ENCODE measurements at regions not wholly inside any gene's neighbourhood (a gene's known extent, or its start where the extent isn't known, plus 50 kb on each side); places are given as distances from the start of the nearest gene placed in this dataset.

DNA sequence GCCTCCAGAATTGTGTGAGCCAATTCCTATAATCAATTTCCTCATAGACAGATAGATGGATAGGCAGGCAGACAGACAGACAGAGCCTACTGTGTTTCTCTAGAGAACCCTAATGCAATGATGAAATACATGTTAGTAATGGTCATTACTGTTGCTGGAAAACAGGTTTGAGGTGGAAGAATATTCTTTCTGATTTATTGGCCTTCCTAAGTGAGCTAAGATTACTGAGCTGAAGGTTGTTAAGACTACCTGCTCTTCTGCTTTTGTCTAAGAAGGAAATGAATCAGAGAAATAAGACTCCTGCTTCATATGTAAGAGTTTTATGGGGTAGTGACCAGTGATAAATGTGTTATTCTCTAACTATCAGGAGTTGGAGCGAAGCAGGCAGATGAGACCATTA, 219.9 kb downstream of the ELAVL2 start:
- no peak for DNase-seq

GRCh38 chr9:23608456-23608855, 217.6 kb downstream of the ELAVL2 start:
- DNase-seq = no peak

GRCh38 chr9:23611869-23612268, 214.2 kb downstream of the ELAVL2 start:
- no peak for DNase-seq

DNA sequence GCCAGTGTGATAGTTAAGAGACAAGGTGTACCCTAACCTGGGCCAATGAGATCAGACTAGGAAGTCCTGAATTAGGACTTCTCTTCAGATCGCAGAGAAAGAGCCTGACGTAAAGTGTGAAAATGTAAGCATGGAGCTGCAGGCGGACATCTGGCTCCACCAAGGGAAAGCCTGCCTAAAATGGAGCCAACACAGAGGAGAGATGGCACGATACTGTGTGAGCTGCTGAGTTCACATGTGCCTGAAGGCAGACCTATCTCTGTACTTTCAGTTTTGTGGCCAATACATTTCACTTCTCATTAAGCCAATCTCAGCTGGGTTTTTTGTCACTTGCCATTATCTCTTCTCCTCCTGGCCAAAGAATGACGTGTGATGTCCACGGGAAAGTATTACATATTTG, 210.5 kb downstream of the ELAVL2 start:
- no peak for DNase-seq

DNA sequence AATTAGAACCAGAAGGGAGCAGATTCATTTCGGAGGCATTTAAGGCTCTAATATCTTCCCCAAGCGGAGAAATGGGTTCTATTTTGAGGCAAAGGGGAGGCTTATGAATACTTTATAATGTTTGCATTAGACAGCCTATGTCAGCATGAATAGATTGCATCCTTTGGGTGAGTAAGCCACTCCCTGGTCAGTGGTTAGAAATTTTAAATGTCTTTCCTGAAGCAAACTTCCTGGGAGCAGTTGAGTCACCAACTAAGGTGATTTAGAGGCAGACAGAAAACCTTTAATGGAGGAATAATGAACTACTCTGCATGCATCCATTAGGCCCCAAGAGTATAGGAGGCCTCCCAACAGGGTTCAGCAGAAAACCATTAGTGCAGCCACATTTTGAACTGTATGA, 204.9 kb downstream of the ELAVL2 start:
- no peak for DNase-seq

DNA sequence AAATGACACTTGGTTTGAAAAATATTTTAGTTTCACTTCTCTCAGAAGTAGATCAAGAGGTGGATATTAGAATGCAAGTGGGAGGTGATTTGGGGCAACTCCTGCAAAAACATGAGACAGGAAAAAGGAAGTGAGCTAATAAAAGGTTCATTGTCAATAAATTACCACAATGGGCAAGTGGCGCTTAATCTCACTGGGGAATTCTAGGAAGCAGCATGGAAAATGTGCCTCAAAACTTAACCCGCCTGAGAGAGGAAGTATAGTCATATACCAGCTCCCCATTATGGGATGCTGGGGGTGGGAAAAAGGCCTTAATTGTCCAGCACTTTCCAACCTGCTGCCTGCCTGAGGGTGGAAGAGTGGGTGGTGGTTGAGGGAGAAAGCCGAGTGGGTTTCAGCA, 204.1 kb downstream of the ELAVL2 start:
- DNase-seq = no peak

GRCh38 chr9:23622396-23622795, 203.6 kb downstream of the ELAVL2 start:
- DNase-seq = no peak

- DNase-seq = no peak
These were observed 195.6 kb downstream of the ELAVL2 start for GRCh38 chr9:23630488-23630887.

DNA sequence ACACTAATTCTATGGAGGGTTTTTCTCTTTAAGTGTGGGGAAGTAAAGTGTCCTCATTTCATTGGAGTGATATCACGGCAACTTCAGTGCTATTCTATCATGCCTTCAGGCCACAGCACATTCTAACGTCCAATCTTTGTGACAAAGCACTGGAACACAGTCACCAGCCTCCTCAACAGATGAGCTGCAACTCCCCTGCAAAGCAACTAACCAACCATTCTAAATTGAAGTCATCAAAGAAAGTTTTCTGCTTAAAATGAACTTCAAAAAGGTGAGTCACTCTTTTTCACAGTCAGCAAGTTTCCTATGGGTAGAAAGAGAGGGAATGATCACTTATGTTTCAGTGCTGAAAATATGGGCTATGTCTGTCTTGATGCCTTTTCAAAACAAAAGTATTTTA, 190.8 kb downstream of the ELAVL2 start:
- DNase-seq = no peak

GRCh38 chr9:23636199-23636598, 189.8 kb downstream of the ELAVL2 start:
- no peak for DNase-seq

DNA sequence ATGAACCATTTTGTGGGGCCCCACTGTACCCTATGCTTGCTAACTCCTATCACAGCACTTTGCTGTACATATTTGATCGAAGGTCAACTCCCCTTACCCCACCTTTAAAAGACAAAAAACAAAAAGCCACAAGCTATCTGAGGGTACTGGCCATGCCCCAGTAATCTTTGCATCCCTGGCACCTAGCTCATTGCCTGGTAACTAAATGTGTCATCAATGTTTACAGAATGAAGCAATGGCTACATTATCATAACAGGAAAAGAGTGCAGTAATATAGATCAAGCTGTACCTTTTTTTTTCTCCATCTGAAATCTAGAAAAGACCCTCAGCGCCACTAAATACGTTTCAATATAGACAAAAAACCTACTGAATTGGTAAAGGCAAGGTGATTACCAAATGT, 188.0 kb downstream of the ELAVL2 start:
- no peak for DNase-seq

GRCh38 chr9:23638837-23639426, 187.1 kb downstream of the ELAVL2 start:
- no peak for DNase-seq
